HEK293 (cell line): ENCODE measurements at regions not wholly inside any gene's neighbourhood (a gene's known extent, or its start where the extent isn't known, plus 50 kb on each side); places are given as distances from the start of the nearest gene placed in this dataset.

Experiments used
- EGR2 ChIP-seq: fragments of 450-650 bp; formaldehyde crosslinking; IDR thresholded peaks from 2 replicates; pipeline ENCODE4 v1.5.1; 2016; ENCODE audit warnings: low read depth, missing biosample characterization, missing genetic modification characterization
- GLI4 ChIP-seq: fragments of 450-650 bp; formaldehyde crosslinking; IDR thresholded peaks from 2 replicates; pipeline ENCODE4 v1.5.1; 2016; ENCODE audit warnings: missing biosample characterization, missing genetic modification characterization
- KLF16 ChIP-seq: fragments of 450-650 bp; formaldehyde crosslinking; IDR thresholded peaks from 2 replicates; pipeline ENCODE4 v1.5.1; 2017; ENCODE audit warnings: missing biosample characterization, missing genetic modification characterization
- KLF8 ChIP-seq: fragments of 450-650 bp; formaldehyde crosslinking; IDR thresholded peaks from 2 replicates; pipeline ENCODE4 v1.5.1; 2016; ENCODE audit warnings: missing biosample characterization, missing genetic modification characterization
- KLF9 ChIP-seq: fragments of 450-650 bp; formaldehyde crosslinking; IDR thresholded peaks from 2 replicates; pipeline ENCODE4 v1.5.1; 2016; ENCODE audit warnings: missing biosample characterization, missing genetic modification characterization, low read depth
- OSR2 ChIP-seq: fragments of 450-650 bp; formaldehyde crosslinking; IDR thresholded peaks from 2 replicates; pipeline ENCODE4 v1.5.1; 2016; ENCODE audit warnings: missing biosample characterization, missing genetic modification characterization
- PRDM2 ChIP-seq: fragments of 450-650 bp; formaldehyde crosslinking; IDR thresholded peaks from 2 replicates; pipeline ENCODE4 v1.5.1; 2016; ENCODE audit warnings: missing biosample characterization, missing genetic modification characterization, borderline replicate concordance
- PRDM4 ChIP-seq: fragments of 450-650 bp; formaldehyde crosslinking; IDR thresholded peaks from 2 replicates; pipeline ENCODE4 v1.5.1; 2017; ENCODE audit warnings: missing biosample characterization, missing genetic modification characterization
- SP3 ChIP-seq: fragments of 450-650 bp; formaldehyde crosslinking; IDR thresholded peaks from 2 replicates; pipeline ENCODE4 v1.5.1; 2016; ENCODE audit warnings: missing biosample characterization, missing genetic modification characterization
- SP7 ChIP-seq: fragments of 450-650 bp; formaldehyde crosslinking; IDR thresholded peaks from 2 replicates; pipeline ENCODE4 v1.5.1; 2016; ENCODE audit warnings: missing biosample characterization, missing genetic modification characterization
- WT1 ChIP-seq: fragments of 450-650 bp; formaldehyde crosslinking; IDR thresholded peaks from 2 replicates; pipeline ENCODE4 v1.5.1; 2016; ENCODE audit warnings: missing biosample characterization, missing genetic modification characterization
- YY2 ChIP-seq: fragments of 450-650 bp; formaldehyde crosslinking; IDR thresholded peaks from 2 replicates; pipeline ENCODE4 v1.5.1; 2016; ENCODE audit warnings: missing biosample characterization, missing genetic modification characterization
- ZBTB20 ChIP-seq: fragments of 450-650 bp; formaldehyde crosslinking; IDR thresholded peaks from 2 replicates; pipeline ENCODE4 v1.5.1; 2016; ENCODE audit warnings: missing biosample characterization, missing genetic modification characterization
- ZBTB8A ChIP-seq: fragments of 450-650 bp; formaldehyde crosslinking; IDR thresholded peaks from 2 replicates; pipeline ENCODE4 v1.5.1; 2016; ENCODE audit warnings: missing biosample characterization, missing genetic modification characterization
- ZNF221 ChIP-seq: fragments of 450-650 bp; formaldehyde crosslinking; IDR thresholded peaks from 2 replicates; pipeline ENCODE4 v1.5.1; 2017; ENCODE audit warnings: missing biosample characterization, missing genetic modification characterization, borderline replicate concordance
- ZNF398 ChIP-seq: fragments of 450-650 bp; formaldehyde crosslinking; IDR thresholded peaks from 2 replicates; pipeline ENCODE4 v1.5.1; 2017; ENCODE audit warnings: missing biosample characterization, missing genetic modification characterization
- ZNF548 ChIP-seq: fragments of 450-650 bp; formaldehyde crosslinking; IDR thresholded peaks from 2 replicates; pipeline ENCODE4 v1.5.1; 2016; ENCODE audit warnings: missing biosample characterization, missing genetic modification characterization
- ZNF670 ChIP-seq: fragments of 450-650 bp; formaldehyde crosslinking; IDR thresholded peaks from 2 replicates; pipeline ENCODE4 v1.5.1; 2016; ENCODE audit warnings: missing biosample characterization, missing genetic modification characterization, low read depth
- ZNF677 ChIP-seq: fragments of 450-650 bp; IDR thresholded peaks from 2 replicates; pipeline ENCODE4 v1.5.0; 2018; ENCODE audit warnings: missing biosample characterization, mild to moderate bottlenecking, missing genetic modification characterization, moderate library complexity
- ZXDB ChIP-seq: fragments of 450-650 bp; formaldehyde crosslinking; IDR thresholded peaks from 2 replicates; pipeline ENCODE4 v1.5.1; 2016; ENCODE audit warnings: missing biosample characterization, missing genetic modification characterization
- TF ChIP-seq, protein P1 (sequence below): fragments of 450-650 bp; formaldehyde crosslinking; optimal IDR thresholded peaks from 2 replicates; pipeline ENCODE3; 2016; ENCODE audit warnings: missing biosample characterization, mild to moderate bottlenecking, missing genetic modification characterization
- TF ChIP-seq, protein P2 (sequence below): fragments of 450-650 bp; formaldehyde crosslinking; IDR thresholded peaks from 2 replicates; pipeline ENCODE4 v1.5.1; 2016; ENCODE audit warnings: missing biosample characterization, missing genetic modification characterization
- TF ChIP-seq, protein P3 (sequence below): fragments of 450-650 bp; formaldehyde crosslinking; IDR thresholded peaks from 2 replicates; pipeline ENCODE4 v1.5.1; 2016; ENCODE audit warnings: missing biosample characterization, missing genetic modification characterization

DNA sequence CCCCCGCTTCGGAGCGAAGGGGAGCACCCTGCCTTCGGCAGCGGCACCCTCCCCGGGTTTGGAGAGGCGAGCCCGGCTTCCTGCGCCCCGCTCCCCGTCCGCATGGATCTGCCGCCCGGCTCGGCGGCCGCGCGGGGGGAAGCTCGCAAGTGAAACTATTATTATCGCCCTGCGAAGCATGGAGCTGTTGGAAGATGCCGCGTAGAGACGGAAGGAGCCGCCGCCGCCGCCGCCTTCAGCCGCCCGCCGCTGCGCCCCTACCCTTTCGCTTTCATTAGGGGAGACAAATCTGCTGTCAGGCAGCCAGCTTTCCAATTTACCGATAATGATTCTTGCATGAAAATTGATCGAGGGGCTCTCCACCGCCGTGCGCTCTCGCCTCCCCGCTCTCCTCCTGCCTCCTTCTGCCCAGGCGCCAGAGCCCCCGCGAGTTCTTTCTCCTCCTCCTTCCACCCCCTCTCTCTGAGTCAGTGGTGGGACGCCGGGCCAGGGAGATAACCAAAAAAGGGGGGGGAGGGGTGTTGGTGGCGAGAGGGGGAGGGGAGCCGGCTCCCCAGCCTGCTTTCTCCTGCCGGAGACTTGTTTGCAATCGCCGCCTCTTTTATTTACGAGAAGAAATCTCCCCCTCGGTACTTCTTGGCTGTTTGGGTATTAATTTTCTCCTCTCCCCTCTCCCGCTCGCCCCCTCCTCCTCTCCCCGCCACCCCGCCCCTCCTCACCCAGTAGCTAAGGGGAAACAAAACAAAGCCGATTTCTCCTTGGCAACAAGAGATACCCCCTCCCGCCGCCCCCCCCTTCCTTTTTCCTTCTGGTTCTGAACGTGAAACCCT, 58.0 kb upstream of the GSE1 start (continued):
- TF ChIP-seq, protein P1, sequence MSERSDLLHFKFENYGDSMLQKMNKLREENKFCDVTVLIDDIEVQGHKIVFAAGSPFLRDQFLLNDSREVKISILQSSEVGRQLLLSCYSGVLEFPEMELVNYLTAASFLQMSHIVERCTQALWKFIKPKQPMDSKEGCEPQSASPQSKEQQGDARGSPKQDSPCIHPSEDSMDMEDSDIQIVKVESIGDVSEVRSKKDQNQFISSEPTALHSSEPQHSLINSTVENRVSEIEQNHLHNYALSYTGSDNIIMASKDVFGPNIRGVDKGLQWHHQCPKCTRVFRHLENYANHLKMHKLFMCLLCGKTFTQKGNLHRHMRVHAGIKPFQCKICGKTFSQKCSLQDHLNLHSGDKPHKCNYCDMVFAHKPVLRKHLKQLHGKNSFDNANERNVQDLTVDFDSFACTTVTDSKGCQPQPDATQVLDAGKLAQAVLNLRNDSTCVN (tag by site-specific recombination): peak; percentile 36
- TF ChIP-seq, protein P2, sequence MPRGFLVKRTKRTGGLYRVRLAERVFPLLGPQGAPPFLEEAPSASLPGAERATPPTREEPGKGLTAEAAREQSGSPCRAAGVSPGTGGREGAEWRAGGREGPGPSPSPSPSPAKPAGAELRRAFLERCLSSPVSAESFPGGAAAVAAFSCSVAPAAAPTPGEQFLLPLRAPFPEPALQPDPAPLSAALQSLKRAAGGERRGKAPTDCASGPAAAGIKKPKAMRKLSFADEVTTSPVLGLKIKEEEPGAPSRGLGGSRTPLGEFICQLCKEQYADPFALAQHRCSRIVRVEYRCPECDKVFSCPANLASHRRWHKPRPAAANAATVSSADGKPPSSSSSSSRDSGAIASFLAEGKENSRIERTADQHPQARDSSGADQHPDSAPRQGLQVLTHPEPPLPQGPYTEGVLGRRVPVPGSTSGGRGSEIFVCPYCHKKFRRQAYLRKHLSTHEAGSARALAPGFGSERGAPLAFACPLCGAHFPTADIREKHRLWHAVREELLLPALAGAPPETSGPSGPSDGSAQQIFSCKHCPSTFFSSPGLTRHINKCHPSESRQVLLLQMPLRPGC (tag by site-specific recombination): no peak
- TF ChIP-seq ZNF398 (tag by site-specific recombination): peak; percentile 95
- no peak for TF ChIP-seq KLF8 (tag by site-specific recombination)
- TF ChIP-seq ZBTB8A (tag by site-specific recombination): peak; percentile 57
- TF ChIP-seq KLF16: 0 out of 2 replicates have a peak, but pooled peaks have one; percentile 21
- no peak for TF ChIP-seq YY2 (tag by site-specific recombination)
- TF ChIP-seq ZBTB20 (tag by site-specific recombination): no peak; the same call in 1 of the 2 replicates
- 0 out of 2 replicates have a peak, but pooled peaks have one; percentile 17 for TF ChIP-seq KLF9 (tag by site-specific recombination)
- no peak for TF ChIP-seq ZNF677 (tag by site-specific recombination)
- TF ChIP-seq ZXDB: peak; percentile 9; the same call in 1 of the 2 replicates
- peak; percentile 89 for TF ChIP-seq EGR2 (tag by site-specific recombination)
- no peak for TF ChIP-seq ZNF670
- TF ChIP-seq ZNF221: no peak
- TF ChIP-seq SP7 (tag by site-specific recombination): peak; percentile 43
- TF ChIP-seq GLI4 (tag by site-specific recombination): no peak
- TF ChIP-seq PRDM2 (tag by site-specific recombination): no peak
- TF ChIP-seq OSR2: peak; percentile 57; the same call in 1 of the 2 replicates
- TF ChIP-seq PRDM4 (tag by site-specific recombination): peak; percentile 96
- TF ChIP-seq SP3: peak; percentile 42; the same call in 1 of the 2 replicates
- TF ChIP-seq ZNF548 (tag by site-specific recombination): no peak
- TF ChIP-seq WT1: peak; percentile 26; the same call in 1 of the 2 replicates
- TF ChIP-seq, protein P3, sequence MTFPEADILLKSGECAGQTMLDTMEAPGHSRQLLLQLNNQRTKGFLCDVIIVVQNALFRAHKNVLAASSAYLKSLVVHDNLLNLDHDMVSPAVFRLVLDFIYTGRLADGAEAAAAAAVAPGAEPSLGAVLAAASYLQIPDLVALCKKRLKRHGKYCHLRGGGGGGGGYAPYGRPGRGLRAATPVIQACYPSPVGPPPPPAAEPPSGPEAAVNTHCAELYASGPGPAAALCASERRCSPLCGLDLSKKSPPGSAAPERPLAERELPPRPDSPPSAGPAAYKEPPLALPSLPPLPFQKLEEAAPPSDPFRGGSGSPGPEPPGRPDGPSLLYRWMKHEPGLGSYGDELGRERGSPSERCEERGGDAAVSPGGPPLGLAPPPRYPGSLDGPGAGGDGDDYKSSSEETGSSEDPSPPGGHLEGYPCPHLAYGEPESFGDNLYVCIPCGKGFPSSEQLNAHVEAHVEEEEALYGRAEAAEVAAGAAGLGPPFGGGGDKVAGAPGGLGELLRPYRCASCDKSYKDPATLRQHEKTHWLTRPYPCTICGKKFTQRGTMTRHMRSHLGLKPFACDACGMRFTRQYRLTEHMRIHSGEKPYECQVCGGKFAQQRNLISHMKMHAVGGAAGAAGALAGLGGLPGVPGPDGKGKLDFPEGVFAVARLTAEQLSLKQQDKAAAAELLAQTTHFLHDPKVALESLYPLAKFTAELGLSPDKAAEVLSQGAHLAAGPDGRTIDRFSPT (tag by site-specific recombination): 0 out of 2 replicates have a peak, but pooled peaks have one; percentile 24
